Hematopoietic multipotent progenitor cell treated with erythropoietin and hydrocortisone succinate and interleukin-3 and kit ligand, for 15 days (in vitro differentiated cells): ENCODE measurements at regions not wholly inside any gene's neighbourhood (a gene's known extent, or its start where the extent isn't known, plus 50 kb on each side); places are given as distances from the start of the nearest gene placed in this dataset.

Experiments used
- DNase-seq: peaks from one replicate; pipeline ENCODE4 v3.0.0-alpha.2; 2015; ENCODE audit warnings: low spot score

DNA sequence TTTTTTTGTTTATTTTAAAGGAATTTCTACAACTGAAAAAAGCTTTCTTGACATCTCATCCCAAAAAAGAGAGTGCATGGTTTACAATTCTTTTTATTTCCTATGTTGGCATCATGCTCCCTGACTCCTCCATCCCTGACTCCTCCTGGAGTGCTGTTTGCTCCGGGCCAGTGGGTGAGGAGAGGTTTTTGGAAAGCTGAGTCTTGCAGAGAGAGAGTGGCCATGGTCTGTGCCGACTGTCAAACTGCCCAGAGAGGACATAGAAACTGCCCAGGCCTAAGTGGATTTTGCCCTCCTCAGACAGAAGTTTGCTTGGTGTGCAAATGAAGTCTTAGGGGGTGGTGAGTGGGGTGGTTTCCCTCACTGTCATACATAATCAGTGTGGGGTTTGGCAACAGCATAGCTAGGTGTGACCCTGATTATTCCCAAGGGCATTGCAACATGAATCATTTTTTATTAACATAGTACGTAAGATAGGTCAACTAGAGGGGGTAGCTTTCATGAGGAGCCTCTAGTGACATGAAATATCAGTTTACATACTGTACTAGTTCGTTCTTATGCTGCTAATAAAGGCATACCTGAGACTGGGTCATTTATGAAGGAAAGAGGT is 179.8 kb upstream of the UBL3 start:
- DNase-seq = no peak

DNA sequence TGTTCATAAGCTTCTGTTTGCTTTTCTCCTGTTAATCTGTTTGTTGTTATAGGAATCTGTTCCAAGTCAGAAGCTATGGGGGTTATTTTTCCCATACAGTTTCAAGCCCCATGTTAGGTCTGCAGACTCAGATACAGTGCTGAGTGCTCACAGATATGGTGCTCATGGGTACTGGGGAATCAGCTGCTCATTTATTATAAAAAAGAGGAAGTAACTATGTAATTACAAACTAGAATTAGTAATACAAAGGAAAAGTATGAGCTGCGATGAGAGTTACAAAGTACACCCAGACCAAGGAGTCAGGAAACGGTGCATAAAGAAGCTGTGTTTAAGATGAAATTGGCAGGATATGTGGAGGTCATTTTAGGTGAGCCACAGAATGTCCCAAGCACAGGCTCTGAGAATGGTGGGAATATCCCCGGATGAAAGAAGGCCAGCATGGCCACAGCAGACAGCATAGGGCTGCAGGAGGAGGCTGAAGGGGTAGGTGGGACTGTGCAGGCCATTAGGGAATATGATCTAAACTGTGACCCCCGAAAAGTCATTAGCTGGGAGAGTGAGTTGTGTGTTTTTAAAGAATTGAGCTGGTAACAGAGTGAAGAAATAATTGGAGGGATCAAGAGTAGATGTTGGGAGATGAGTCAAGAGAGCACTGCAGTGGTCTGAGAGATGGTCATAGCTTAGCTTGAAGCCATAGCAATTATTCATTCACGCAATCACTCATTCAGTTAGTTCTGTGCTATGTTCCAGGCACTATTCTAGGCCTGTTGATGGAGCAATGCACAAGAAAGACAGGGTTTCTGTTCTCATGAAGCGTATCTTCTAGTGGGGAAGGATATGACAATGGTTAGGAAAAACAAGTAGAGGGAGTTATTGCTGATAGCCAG is 177.4 kb upstream of the UBL3 start:
- no peak for DNase-seq

DNA sequence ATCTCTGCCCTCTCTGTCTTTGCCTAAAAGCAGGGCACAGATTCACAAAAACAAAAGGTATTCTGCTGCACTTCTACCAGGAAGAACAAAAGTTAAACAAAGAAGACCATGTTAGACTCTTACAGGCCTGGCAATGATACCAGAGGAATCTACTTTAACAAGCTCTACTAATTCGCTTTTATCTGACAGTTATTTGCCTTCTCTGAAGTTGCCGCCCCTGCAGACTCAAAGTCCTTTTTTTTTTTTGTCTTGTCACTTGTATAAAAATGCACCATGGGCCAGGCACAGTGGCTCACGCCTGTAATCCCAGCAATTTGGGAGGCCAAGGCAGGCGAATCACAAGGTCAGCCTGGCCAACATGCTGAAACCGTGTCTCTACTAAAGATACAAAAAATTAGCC is 176.5 kb upstream of the UBL3 start:
- no peak for DNase-seq

DNA sequence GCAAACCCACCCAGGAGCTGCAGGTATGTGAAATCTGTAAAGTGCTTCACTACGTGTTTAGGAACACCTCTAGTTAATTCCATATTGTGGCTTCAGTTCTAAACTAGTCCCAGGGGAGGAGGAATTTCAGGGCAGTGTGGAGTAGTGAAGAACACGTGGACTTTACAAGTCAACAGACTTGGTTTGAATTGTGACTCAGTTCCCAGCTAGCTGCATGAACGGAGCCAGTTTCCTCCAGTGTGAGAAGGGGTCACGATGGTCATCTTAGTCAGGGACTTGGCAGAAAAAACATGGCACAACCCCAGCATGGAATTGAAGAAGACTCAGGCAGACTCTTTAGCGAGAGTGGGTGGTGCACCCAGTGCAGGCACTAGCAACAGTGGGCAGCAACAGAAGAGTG is 175.7 kb upstream of the UBL3 start:
- DNase-seq = no peak

DNA sequence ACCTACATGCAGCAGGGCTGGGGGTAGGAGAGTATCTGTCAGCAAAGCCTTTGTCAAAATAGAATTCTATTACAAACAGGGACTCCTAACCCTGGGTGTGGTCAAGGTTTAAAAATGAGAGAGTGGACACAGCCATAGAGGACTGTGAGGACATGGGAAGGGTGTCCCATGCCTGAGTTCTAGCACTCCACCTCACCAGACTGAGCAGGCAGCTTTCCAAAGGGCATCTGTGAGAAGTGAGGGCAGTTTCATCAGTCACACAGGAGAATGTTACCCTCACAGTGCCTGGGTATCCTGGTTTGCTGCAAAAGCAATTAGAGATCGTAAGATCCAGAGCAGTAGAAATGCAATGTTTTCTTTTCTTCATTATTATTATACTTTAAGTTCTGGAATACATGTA is 174.9 kb upstream of the UBL3 start:
- no peak for DNase-seq

DNA sequence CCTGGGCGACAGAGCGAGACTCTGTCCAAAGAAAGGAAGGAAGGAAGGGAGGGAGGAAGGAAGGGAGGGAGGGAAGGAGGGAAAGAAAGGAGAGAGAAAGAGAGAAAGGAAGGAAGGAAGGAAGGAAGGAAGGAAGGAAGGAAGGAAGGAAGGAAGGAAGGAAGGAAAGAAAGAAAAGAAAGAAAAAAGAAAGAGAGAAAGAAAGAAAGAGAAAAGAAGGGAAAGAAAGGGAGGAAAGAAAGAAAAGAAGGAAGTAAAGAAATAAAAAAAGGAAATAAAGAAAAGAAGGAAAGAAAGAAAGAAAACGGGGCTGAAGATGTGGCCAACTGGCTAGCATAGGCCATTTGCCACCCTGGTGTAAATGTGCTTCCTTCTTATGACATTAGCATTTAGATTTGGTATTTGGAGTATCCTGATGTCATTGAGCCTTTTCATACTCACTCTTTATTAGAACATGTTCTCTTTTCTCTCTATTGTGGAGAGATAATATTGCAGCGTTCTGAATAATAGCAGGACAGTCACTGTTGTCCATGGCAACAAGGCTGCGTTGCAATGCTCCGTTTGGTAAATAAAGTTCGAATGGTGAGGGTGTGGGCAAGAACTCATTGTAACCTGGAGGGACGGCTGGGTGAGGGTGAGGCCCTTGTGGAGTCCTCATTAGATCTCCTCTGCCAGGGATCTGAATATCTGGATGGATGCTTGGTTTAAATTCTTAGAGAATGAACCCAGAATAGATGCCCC is 173.9 kb upstream of the UBL3 start:
- no peak for DNase-seq

DNA sequence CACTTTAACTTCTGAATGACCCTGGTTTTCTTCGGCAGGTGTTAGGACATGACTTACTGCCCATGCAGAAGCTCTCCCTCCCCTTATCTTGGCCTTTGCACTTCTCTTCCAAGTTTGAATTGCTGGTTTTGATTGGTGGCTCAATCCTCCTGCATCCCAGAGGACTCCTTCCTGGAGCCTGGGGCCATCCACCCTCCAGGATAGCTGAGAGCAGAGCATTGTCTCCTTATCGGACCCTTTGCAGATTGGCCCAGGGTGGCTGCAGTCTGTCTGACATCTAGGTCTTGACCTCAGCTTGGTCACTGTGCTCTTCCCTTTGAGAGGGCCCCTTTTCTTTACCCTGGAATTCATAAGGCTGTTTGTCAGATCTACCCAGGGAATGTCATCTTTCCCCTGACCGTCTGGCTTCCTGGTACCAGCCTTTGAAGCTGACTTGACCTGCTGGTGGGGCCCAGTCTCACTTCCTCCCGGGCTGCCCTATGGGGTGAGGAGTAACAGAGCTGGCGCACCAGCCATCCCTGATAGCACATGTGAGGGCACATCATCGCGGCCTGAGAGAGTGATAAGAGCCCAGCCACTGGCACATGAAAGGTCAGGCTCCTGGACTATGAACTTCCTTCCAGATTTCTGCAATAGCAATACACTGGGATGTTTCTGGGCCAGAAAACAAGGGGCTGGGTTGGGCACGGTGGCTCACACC is 172.9 kb upstream of the UBL3 start:
- no peak for DNase-seq

DNA sequence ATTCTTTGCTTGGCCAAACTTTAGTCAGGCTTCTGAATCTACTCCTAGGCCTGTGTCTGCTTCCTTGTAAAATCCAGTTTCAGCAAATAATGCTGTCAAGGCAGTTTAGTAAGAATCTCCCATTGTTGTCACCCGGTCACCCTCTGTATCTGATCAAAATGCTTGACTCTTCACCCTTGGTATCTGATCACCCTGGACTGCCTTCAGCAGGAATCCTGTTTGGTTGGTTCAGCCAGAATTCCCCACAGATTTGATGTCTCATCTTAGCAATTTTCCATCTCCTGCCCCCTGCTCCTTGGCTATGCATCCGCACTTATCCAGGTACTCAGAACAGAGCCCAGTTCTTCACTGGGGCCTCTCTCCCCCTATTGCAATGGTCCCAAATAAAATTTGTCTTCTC is 172.4 kb upstream of the UBL3 start:
- DNase-seq = no peak

DNA sequence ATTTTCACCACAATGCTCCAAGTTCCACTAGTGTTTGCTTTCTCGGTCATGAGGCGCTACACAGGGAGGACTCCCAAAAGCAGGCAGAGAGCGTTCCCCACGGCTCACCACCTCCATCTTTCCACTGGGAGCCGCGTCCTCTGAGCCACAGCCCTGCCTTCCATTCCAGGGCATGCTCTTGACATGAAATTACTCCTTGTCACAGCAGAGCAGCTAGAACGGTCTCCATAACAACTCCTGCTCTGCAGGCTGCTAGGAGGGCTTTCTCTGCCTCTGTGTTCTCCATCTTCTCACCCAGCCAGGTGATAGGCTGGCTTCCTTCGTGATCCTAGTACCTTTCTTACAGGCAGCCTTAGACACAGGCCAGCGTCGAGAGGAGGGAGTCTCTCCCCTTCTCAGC is 171.8 kb upstream of the UBL3 start:
- DNase-seq = no peak

DNA sequence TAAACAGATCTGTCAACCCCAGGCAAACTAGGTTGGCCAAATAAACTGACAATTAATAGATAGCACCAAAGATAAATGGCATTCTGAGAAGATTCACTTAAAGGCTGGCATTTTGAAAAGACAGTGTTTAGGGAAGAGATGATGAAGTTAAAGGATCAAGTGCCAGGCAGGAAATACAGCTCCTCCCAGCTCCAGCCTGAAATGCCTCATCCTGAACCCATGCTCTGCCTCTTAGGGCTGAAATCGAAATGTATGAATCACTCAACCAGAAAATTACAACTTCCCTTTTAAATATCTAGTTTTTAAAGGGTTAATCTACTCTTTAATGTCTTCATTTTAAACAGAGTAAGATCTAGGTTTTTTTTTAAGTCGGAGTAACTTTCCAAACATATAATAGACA is 171.2 kb upstream of the UBL3 start:
- no peak for DNase-seq

DNA sequence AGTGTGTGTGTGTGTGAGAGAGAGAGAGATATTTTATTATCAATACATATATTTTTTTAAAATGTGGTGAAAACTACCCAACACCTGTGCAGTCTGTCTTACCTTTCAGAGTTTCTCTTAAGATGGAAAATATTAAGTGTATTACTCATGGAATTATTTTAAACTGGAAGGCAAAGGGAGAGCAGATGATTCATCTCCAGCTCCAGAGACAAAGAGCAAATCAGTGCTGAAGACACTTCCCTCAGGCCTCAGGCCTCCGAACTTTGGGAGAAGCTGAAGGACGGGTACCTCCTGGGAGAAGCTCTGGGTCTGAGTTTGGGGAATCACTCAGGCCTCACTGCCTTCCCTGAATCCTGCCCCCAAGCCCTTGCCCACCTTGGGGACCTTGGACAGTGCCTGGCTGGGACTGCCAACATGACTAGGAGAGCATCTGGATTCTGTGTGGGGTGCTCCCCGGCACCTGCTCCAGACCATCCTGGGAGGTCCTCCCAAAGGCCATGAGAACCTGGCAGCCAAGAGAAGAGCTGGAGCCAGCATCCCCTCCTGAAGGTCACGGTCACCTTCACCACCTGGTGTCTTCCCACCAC is 170.4 kb upstream of the UBL3 start:
- no peak for DNase-seq

DNA sequence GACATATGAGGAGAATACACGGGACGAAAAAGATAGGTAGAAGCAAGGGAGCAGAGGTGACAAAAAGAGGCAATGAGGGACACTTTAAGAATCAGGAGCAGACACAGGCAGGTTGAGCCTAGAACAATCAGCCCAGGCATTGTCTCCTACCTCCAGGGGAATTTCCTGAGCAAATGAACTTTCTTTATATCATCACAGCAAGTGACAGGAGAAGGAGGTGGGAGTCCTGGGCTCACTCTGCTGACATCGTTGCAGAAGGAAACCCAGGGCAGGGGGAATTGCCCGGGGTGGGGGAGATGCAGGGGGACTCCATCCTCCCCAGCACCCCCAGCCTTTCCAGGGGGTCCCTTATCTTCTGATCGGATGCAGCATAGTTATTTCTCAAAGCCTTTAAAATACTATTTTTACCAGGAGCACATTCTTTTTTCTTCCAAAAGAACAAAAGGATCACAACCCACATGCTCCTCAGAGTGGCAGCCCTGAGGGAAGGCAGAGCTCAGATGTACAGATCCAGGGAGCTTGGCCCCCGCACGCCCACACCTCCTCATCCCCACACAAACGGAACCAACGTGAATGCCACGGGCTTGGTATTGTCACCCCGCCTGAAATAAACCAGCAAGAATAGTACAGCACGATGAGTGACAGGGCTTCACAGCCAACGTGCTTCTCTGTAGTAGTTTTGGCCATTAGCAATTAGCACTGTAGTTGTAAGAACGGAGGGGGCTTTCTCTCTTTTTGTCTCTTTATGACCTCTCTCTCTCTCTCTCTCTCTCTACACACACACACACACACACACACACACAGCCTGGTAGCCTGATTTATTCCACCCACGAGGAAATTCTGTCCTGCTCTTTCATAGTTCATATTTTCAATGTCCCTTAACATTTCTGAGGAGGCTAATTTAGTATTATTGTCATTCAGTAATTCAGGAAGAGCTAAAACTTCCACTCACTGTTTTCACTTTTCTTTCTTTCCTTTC is 169.5 kb upstream of the UBL3 start:
- no peak for DNase-seq

DNA sequence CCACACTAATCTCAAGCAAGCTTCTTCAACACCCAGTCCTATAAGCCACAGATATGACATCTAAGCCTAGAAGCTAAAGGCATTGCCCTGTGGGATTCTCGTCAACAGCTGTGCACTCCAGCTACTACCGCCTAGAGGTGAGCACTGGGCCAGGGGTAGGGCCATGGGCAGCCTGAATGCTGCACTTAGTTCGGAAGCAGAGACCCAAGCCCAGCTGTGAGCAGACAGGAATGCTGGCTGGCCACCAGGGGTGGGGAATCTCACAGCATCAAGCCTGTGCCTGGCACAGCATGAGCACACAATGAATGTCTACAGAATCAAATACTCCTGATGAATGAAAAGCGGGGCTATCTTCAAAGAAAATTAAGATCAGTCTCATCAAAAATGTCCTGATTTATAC is 167.5 kb upstream of the UBL3 start:
- no peak for DNase-seq

DNA sequence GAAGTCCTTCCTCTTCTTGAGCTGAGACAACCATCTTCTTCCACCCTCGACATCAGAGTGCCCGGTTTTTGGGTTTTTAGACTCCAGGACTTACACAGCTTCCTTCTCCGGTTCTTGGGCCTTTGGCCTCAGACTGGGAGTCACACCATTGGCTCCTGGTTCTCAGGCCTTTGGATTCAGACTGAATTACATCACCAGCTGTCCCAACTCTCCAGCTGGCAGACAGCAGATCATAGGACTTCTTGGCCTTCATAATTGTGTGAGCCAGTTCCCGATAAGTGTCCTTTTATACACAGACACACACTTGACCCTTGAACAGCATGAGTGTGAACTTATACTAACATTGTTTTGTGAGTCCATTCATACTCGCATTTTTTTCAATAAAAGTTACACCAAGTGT is 166.0 kb upstream of the UBL3 start:
- no peak for DNase-seq

DNA sequence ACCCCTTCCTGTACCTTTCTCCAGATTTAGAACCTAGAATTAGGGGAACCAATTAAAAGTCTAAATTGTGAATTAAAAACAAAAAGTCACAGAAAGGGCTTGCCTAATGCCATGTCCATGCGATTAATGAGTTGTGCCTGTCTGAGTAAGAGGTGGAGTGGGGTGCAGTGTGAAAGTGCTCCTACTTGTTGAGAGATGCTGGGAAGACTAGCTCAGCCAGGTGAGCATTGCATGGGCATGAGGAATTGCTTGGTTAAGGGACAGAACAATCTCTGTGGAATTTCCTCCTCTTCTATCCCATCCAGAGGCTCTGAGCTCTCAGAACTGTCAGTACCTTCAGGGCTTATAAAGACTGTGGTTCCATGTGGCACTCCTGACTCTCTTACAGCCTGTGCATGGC is 159.0 kb upstream of the UBL3 start:
- DNase-seq = no peak

DNA sequence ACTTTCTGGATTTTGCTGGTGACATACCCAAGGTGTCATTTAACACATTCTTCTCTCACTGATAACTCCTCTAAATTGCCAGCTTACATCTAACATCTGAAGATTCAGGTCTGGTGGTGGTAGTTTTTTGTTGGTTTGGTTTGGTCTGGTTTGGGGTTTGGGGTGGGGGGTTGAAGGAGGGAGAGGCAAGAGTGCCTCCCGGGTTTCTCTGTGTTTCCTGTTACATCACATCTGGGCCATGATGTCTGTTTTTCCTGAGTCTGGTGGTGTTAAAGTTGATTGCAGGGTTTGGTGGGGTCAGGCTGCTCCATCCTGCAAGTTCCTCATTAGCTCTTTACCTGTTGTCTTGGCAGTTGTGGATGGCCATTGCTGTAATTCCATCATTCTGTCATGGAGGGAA is 155.8 kb upstream of the UBL3 start:
- DNase-seq = no peak

DNA sequence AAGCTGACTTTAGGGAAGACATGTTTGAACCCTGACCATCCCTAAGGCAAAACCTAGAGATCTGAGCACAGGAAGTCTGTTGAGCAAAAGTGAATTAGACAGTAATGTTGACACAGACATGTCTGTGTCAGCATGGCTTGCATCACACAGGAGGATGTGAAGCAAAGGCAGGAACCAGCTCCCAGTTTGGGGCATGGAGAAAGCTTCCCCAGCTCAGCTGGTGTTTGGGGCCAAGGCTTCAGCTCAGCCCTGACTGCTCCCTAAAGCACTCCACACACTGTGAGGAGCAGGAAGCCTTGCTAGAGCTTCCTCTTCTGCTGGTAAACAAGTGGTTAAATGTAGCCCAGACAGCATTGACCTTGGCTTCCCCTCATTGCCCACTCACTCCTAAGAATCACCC is 153.8 kb upstream of the UBL3 start:
- no peak for DNase-seq

DNA sequence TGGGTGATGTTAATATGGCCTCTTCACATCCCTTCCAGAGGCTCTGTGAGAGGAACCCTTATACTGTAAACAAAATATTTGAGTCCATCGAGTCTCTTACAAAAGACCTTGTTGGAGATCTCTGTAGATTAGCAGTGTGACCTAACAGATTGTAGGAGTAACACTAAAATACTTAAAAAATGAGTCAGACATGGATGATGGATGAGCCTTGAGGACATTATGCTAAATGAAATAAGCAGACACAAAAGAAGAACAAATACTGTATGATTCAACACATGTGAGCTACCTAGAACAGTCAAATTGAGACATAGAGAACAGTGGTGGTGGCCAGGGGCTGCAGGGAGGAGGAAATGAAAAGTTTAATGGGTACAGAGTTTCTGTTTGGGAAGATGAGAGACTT is 152.2 kb upstream of the UBL3 start:
- DNase-seq = no peak

DNA sequence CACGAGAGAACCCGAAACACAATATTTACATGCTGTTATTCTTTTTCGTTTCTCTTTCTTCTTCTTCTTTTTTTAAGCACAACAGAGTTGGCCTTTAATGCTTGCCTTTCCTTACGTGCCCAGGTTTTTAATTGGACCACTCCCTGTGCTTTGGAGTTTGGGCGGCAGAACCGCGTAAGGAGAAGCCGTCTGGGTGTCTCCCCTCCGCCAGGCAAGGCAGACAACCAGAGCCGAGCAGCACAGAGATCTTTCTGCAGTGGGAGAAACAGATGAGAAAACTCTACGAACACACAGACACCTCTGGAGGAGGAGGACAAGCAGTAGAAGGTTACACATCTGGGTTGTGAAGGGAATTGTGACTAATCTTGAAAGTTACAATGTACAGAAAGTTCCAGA is 150.0 kb upstream of the UBL3 start:
- no peak for DNase-seq

DNA sequence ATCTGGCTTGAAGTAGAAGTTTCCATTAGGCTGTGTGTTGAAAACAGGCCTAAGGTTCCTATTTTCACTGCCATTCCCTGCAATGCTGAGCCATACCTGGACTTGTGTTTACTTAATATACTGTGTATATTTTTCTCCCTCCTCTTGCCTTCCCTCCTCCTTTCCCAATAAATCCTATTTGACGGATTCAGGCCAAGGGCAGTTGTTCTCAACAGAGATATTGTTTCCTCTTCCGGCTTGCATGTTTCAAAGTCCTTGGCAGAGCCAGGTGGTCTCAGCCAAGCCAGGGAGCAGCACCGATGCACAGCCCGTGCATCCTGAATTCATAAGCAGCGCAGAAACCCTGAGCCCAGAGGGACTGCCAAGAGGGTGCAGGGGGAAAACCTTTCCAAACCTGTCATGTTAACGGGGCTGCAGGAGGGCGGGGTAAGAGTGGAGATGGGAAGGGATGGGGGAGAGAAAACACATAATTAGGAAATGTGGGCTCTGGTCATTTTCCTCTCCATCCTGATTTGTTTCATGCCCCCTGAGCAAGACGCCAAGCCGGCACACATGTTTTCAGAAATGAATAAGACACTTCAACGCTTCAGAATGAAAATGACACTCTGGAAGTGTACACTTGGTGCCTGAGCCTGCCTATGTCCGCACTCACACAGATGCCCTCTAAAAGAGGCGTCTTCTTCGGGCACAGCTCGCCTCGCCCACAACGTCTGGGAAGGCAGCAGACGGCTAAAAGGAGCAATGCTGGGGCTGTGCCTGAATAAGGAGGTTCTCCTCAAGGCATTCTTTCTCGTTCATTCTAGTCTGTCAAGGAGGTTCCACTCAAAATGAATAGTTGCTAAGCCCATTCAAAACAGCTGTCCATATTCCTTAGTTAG is 149.3 kb upstream of the UBL3 start:
- no peak for DNase-seq
